SIG-M5 (cell line): ENCODE measurements at regions not wholly inside any gene's neighbourhood (a gene's known extent, or its start where the extent isn't known, plus 50 kb on each side); places are given as distances from the start of the nearest gene placed in this dataset.
"Not testable (repeated sequence)": the region's sequence is repeated elsewhere in the genome, so short reads cannot be mapped to it uniquely, and the experiment has no call there.

Experiments used
- DNase-seq: peaks from one replicate; lab custom pipeline; 2025; lab: John Stamatoyannopoulos, UW

DNA sequence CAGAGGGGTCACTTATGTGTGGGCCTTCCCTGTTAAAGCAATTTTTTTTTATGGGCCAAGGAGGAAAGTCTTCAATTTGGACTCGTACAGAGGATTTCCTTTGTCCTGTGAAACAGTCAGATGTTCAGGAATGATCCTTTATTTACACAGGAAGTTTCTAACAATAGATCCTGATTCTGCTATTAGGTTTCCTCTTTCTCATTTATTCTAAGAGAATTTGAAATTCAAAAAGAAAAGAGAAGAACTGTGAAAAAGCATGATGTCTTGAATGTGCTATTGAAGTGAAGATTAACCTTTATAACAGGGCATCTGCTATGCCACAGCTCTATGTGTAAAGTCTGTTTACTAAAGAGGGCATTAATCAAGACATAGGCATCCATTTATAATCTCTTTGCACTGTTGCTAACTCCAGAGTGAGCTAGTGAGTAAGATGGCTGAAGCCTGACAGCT, 105.3 kb upstream of the FAM98A start:
- DNase-seq = no peak

DNA sequence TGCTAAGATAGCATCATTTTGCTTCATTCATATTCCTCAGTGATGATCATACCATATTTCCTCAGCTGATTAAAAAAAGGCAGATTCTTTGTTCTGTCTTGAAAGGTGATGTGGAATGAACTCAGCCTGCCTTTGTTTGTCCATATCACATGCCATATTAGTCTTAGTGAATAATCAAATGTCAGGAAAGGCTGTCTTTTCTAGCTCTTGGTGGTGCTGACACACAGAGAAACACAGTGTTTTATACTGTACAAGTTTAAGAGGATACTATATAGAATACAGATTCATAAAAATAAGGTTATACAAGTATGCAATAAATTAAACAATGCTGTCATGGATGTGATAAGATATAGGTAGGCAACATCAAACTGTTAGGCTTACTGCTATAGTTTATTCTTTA, 97.1 kb upstream of the FAM98A start:
- DNase-seq = no peak

DNA sequence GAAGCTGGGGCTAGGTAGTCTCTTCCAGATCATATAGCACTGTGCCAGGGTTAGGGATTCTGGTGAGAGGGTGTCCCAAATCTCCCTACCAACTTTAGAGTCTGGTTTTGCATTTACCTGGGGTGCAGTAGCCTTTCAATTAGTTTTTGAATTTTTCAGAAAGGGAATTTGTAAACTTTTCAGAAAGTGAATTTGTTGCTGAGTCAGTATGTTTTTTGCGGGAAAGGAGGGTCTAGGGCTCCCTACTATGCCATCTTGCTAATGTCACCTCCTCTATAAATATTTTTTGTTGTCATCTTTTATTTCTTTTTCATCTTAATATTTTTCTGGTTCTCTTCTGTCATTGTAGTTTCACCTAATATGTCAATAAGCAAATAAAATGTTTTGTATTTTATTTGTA, 95.8 kb upstream of the FAM98A start:
- DNase-seq = no peak

DNA sequence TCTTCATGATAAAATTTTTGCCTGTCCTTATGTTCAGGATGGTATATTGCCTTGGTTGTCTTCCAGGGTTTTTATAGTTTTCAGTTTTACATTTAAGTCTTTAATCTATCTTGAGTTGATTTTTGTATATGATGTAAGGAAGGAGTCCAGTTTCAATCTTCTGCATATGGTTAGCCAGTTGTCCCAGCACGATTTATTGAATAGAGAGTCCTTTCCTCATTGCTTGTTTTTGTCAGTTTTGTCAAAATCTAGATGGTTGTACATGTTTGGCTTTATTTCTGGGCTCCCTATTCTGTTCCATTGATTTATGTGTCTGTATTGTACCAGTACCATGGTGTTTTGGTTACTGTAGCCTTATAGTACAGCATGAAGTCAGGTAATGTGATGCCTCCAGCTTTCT, 91.6 kb upstream of the FAM98A start:
- not testable (repeated sequence) for DNase-seq

DNA sequence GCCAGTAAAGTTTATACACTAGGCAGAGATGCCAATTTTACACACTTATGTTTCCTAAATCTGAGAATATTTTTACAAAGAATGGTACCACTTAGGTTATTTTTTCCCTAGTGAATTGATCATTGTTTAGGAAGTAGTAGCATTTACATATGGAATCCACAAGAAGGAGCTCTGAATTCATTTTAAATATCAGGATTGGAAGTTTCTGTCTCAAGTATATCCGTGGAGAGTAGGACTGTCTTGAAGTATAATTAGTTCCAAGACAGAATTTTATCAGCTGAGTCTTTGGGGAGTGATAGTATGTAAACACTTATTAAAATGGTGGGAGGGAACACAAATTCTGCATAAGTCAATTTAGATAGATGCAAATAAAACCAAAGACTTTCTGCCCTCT, 82.3 kb upstream of the FAM98A start:
- DNase-seq = no peak

GRCh38 chr2:33680644-33681363, 81.7 kb upstream of the FAM98A start:
- no peak for DNase-seq

GRCh38 chr2:33678436-33678835, 79.3 kb upstream of the FAM98A start:
- no peak for DNase-seq

DNA sequence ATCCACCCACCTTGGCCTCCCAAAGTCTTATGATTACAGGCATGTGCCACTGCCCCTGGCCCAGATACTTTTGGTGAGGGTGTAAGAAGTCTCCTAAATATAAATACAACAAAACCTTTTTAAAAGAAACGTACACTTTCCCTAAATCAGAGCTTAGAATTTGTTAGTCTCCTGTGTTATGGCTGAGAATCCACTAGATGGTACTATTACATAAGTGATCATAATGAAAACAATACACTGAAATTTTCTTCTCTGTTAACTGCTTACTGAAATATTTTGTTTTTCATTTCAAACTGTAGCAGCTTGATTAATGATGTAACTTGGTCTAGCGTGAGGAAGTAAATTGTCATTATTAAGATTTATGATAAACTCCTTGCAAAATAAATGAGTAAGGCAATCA, 74.8 kb upstream of the FAM98A start:
- no peak for DNase-seq

GRCh38 chr2:33672896-33673295, 73.8 kb upstream of the FAM98A start:
- no peak for DNase-seq

DNA sequence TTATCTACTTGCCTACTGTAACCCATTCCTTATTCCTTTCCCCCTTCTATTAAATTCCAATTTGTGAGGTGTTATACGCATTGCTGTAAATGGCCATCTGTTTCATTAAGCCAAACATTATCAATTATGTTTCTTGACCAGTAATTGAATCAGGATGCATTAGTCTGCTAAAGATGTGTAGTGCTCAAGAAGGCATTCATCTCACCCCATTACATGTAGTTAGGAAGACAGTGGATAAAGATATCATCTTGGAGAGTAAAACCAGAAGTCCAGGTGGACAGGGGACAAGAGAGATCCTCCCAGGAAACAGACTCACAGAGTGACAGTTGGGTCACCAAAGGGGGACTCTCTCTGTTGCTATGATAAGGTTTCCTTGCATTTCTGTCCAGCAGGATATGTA, 73.3 kb upstream of the FAM98A start:
- DNase-seq = no peak

DNA sequence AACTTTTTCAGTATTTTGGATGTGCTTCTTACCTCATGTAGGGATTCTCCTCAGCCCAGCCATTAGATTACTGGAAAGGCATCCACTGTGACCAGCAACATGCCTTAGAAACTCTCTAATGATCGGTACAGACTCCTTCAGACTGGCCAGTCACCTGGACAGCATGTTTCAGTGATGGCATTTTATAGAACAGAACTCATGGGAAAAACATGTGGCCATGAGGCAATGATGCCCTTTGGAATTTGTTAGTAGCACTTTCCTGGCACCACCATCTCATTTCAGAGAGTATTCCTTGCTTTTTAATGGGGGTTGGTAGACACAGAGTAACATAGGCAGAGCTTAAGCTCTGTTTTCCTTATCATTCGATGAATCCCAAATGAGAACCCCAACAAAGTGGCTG, 72.1 kb upstream of the FAM98A start:
- no peak for DNase-seq

- no peak for DNase-seq
These were observed 71.4 kb upstream of the FAM98A start for GRCh38 chr2:33670392-33670937.

DNA sequence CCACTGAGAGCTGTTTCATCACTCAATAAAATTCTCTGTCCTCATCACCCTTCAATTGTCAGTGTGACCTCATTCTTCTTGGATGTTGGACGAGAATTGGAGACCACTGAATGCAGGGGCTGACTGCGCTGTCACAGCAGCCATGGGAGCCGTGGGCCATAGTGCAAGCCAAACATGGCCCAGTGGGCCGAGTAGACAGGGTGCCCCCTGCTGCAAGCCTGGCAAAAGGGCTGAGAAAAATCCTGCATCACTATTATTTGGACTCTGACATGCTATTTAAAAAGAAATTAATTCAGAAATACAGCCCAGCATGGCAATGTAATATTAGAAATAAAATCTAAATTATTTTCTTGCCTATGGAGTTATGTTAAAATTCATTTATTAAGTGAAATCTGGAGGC, 67.8 kb upstream of the FAM98A start:
- no peak for DNase-seq

DNA sequence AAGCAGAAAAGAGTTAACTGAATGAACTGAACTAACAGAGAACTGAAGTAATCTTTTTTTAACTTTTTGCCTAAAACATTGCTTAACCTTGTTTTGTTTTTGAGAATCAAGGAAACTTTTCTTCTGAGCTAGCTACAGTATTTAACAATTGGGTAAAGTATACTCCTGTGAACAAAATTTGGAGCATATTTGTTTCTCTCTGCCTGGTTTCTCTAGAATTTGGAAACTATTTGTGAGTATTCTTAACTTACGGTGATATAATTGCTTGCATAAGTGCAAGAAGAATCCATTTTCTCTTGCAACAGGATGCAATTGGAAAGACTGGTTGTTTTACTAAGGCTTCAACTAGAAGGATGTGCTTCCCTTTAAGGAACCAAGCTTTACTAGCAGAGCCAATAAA, 65.9 kb upstream of the FAM98A start:
- no peak for DNase-seq

DNA sequence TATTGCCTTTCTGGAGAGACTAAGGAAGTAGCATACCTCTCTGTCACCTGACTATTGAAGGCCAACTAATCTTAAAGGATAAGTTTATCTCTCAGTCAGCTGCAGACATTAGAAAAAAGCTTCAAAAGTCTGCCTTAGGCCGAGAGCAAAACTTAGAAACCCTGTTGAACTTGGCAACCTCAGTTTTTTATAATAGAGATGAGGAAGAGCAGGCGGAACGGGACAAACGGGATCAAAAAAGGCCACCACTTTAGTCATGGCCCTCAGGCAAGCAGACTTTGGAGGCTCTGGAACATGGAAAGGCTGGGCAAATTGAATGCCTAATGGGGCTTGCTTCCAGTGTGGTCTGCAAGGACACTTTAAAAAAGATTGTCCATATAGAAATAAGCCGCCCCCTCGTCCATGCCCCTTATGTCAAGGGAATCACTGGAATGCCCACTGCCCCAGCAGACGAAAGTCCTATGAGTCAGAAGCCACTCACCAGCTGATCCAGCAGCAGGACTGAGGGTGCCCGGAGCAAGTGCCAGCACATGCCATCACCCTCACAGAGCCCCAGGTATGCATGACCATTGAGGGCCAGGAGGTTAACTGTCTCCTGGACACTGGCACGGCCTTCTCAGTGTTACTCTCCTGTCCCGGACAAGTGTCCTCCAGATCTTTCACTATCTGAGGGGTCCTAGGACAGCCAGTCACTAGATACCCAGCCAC, 61.5 kb upstream of the FAM98A start:
- no peak for DNase-seq

DNA sequence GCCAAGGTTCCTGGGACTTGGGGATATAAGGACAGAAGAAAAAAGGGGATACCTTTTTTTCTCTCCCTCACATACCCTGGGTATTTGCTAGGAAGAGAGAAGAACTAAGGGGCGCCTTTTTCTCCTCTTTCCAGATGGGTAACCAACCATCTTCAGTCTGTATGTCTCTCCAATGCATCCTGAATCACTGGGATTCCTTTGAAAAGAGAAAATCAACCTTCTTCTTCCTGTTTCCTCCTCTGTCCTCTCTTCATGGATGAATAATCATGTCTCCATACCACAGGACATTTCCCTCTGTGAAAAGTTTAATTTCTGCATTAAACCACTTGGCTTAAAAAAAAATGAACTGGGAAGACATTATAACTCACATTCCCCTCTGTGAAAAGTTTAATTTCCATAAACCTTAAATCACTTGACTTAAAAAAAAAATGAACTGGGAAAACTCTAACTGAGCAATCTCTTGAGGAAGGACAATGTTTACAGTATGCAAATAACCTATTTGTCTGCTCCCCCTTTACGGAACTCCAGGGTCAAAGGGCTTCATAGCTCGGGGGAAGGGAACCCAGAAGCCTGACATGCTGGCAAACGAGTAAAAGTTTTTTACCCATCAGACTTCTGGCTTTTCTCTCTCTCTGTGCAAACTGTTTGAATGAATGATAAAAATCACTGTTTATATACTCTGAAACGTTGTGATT, 56.7 kb upstream of the FAM98A start:
- no peak for DNase-seq

- DNase-seq = no peak
These were observed 53.7 kb upstream of the FAM98A start for GRCh38 chr2:33652830-33653229.

DNA sequence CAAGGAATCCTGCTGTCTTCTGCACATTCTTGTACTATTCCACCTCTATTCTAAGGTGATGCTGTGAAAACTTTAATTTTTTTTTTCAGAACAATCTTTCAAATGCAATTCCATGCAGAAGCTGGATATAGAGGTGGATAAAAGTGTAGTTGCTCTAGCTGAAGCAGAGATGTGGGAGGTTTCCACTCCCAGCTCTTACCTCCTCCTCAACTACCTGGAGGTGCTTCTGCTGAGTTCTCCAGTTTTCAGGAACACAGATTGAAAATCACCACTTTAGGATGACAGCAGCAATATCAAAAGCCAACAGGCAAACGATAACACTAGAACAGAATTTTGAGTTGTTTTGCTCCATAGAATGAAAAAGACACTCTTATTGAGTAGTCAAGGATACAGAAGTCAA, 51.1 kb upstream of the FAM98A start:
- no peak for DNase-seq
